ENCODE measurements at regions not wholly inside any gene's neighbourhood (a gene's known extent, or its start where the extent isn't known, plus 50 kb on each side); places are given as distances from the start of the nearest gene placed in this dataset.

DNA sequence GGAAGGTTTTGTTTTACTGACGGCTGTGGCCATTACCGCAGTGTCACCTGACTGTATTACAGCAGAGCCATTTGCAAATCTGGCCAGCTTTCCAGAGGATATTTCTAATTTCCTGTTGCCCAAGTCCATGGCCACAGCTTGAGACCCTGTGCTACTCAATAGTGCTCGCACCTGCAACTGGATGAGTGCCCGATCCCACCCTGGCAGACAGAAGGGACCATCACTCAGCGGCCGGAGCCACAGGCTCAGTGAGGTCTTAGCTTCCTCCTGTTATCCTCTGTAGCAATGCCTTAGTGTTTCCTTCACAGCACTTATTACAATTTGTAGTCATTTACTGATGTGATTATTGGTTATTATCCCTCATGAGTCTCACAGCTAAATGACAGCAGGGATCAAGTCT is 184.8 kb downstream of the LRRN1 start:
- ChIA-PET POLR2A (ENCODE audit: low non-redundant PET) (no interaction called here), CTCF (no interaction called here)
- TF ChIP-seq CTCF (conservative IDR thresholded peaks at IDR 0.05; ENCODE audit: low read depth, low read length) (no peak), EZH2 (IDR thresholded peaks at IDR 0.05; ENCODE audit: borderline replicate concordance, low read depth, low read length, poor library complexity, severe bottlenecking) (no peak)

GRCh38 chr3:3991598-3991997 is 192.4 kb downstream of the LRRN1 start:
- no peaks in the 10 kb centered on the region for H3K36me3 ChIP-seq (ENCODE audit: insufficient read depth, low read length, poor library complexity, severe bottlenecking)
- no peak overlapping the region for H3K4me3 ChIP-seq (ENCODE audit: low read depth, low read length, poor library complexity, severe bottlenecking)
- intact Hi-C loops (cut with micrococcal nuclease; ENCODE audit: unreplicated experiment): no loop called here
- H3K4me1 ChIP-seq (ENCODE audit: insufficient read depth, low read length, poor library complexity, severe bottlenecking): no peaks in the 10 kb centered on the region
- BruUV-seq (replicated peaks): no TSS peak
- no peak for TF ChIP-seq EZH2 (IDR thresholded peaks at IDR 0.05; ENCODE audit: borderline replicate concordance, low read depth, low read length, poor library complexity, severe bottlenecking)
- no peak for TF ChIP-seq CTCF (conservative IDR thresholded peaks at IDR 0.05; ENCODE audit: low read depth, low read length)
- no peaks in the 10 kb centered on the region for H3K27me3 ChIP-seq (replicated peaks; ENCODE audit: insufficient read depth, low read depth, low read length, poor library complexity)
- H3K27ac ChIP-seq (ENCODE audit: low read depth, low read length, poor library complexity, severe bottlenecking): no peak overlapping the region
- peaks cover under 1% of the 10 kb centered on the region for H3K9me3 ChIP-seq (ENCODE audit: low read depth, low read length, poor library complexity, severe bottlenecking)
- POLR2A ChIA-PET (ENCODE audit: low non-redundant PET): no interaction called here
- DNase-seq (ENCODE audit: low spot score): no peak
- CTCF ChIA-PET: no interaction called here

More for the DNA sequence above, 184.8 kb downstream of the LRRN1 start:
- Histone ChIP-seq H3K27me3 (replicated peaks; ENCODE audit: insufficient read depth, low read depth, low read length, poor library complexity) (no peaks in the 10 kb centered on the region), H3K36me3 (ENCODE audit: insufficient read depth, low read length, poor library complexity, severe bottlenecking) (no peaks in the 10 kb centered on the region), H3K4me1 (ENCODE audit: insufficient read depth, low read length, poor library complexity, severe bottlenecking) (no peaks in the 10 kb centered on the region), H3K4me3 (ENCODE audit: low read depth, low read length, poor library complexity, severe bottlenecking) (no peak overlapping the region), H3K27ac (ENCODE audit: low read depth, low read length, poor library complexity, severe bottlenecking) (no peak overlapping the region), H3K9me3 (ENCODE audit: low read depth, low read length, poor library complexity, severe bottlenecking) (peaks cover 16% of the 10 kb centered on the region)
- intact Hi-C loops (cut with micrococcal nuclease; ENCODE audit: unreplicated experiment): no loop called here
- no peak for DNase-seq (ENCODE audit: low spot score)
- BruUV-seq (replicated peaks): no TSS peak

GRCh38 chr3:3992312-3992874 is 193.2 kb downstream of the LRRN1 start:
- no peak for TF ChIP-seq EZH2 (IDR thresholded peaks at IDR 0.05; ENCODE audit: borderline replicate concordance, low read depth, low read length, poor library complexity, severe bottlenecking)
- no peak for TF ChIP-seq CTCF (conservative IDR thresholded peaks at IDR 0.05; ENCODE audit: low read depth, low read length)
- BruUV-seq (replicated peaks): no TSS peak
- CTCF ChIA-PET: no interaction called here
- Histone ChIP-seq H3K27me3 (replicated peaks; ENCODE audit: insufficient read depth, low read depth, low read length, poor library complexity) (no peaks in the 10 kb centered on the region), H3K36me3 (ENCODE audit: insufficient read depth, low read length, poor library complexity, severe bottlenecking) (no peaks in the 10 kb centered on the region), H3K4me1 (ENCODE audit: insufficient read depth, low read length, poor library complexity, severe bottlenecking) (no peaks in the 10 kb centered on the region), H3K27ac (ENCODE audit: low read depth, low read length, poor library complexity, severe bottlenecking) (no peak overlapping the region), H3K4me3 (ENCODE audit: low read depth, low read length, poor library complexity, severe bottlenecking) (no peak overlapping the region), H3K9me3 (ENCODE audit: low read depth, low read length, poor library complexity, severe bottlenecking) (no peaks in the 10 kb centered on the region)
- POLR2A ChIA-PET (ENCODE audit: low non-redundant PET): no interaction called here
- intact Hi-C loops (cut with micrococcal nuclease; ENCODE audit: unreplicated experiment): no loop called here
- DNase-seq (ENCODE audit: low spot score): no peak
